ENCODE measurements at regions not wholly inside any gene's neighbourhood (a gene's known extent, or its start where the extent isn't known, plus 50 kb on each side); places are given as distances from the start of the nearest gene placed in this dataset.

DNA sequence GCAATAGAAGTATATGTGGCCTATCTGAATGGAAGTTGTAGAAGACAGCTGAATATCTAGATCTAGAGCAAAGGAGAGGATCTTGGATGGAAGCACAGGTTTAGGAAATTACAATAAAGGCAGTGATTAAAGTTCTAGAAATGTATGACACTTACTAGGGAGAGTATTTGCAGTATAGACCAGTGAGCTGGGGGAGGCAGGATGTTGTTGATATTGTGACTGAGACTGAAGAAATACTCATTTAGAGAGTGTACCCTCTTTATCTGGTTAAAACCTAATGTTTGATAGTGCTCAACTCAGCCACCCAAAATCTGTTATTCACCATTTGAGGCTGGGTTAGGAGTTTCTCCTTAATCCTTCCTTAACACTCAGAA lies 439.5 kb downstream of the GRXCR1 start:
- no peak for TF ChIP-seq POLR2A (IDR thresholded peaks at IDR 0.05)
- TF ChIP-seq POLR2AphosphoS5 (IDR thresholded peaks at IDR 0.05): no peak
